GM19328 (cell line): ENCODE measurements at regions not wholly inside any gene's neighbourhood (a gene's known extent, or its start where the extent isn't known, plus 50 kb on each side); places are given as distances from the start of the nearest gene placed in this dataset.

Experiments
- ATAC-seq: cut with Tn5 transposase; IDR thresholded peaks from one replicate; pipeline ENCODE4 v1.9.1; 2021; ENCODE audit warnings: mild to moderate bottlenecking, moderate library complexity; ENCODE audit not compliant: unreplicated experiment

GRCh38 chr4:147347217-147347616 is 133.7 kb upstream of the EDNRA start:
- ATAC-seq: no peak

GRCh38 chr4:147349193-147349592 is 131.7 kb upstream of the EDNRA start:
- ATAC-seq: no peak

GRCh38 chr4:147351083-147351787 is 129.7 kb upstream of the EDNRA start:
- no peak for ATAC-seq

- no peak for ATAC-seq
Observed at GRCh38 chr4:147354237-147354636, 126.7 kb upstream of the EDNRA start.

- ATAC-seq: no peak
Observed at GRCh38 chr4:147355032-147355656, 125.8 kb upstream of the EDNRA start.

- no peak for ATAC-seq
Observed at GRCh38 chr4:147355847-147356246, 125.0 kb upstream of the EDNRA start.

GRCh38 chr4:147360301-147360700 is 120.6 kb upstream of the EDNRA start:
- no peak for ATAC-seq

- ATAC-seq: no peak
Observed at GRCh38 chr4:147361726-147362125, 119.2 kb upstream of the EDNRA start.

- ATAC-seq: no peak
Observed at GRCh38 chr4:147362938-147363337, 118.0 kb upstream of the EDNRA start.

GRCh38 chr4:147363514-147363913 is 117.4 kb upstream of the EDNRA start:
- ATAC-seq: no peak

GRCh38 chr4:147365396-147365795 is 115.5 kb upstream of the EDNRA start:
- no peak for ATAC-seq

- no peak for ATAC-seq
Observed at GRCh38 chr4:147366164-147366563, 114.7 kb upstream of the EDNRA start.

GRCh38 chr4:147367891-147368290 is 113.0 kb upstream of the EDNRA start:
- ATAC-seq: no peak

- no peak for ATAC-seq
Observed at GRCh38 chr4:147368948-147369347, 111.9 kb upstream of the EDNRA start.

GRCh38 chr4:147370473-147370872 is 110.4 kb upstream of the EDNRA start:
- ATAC-seq: no peak

- no peak for ATAC-seq
Observed at GRCh38 chr4:147370881-147371280, 110.0 kb upstream of the EDNRA start.

GRCh38 chr4:147371661-147372060 is 109.2 kb upstream of the EDNRA start:
- ATAC-seq: no peak

GRCh38 chr4:147378780-147379179 is 102.1 kb upstream of the EDNRA start:
- ATAC-seq: no peak

- no peak for ATAC-seq
Observed at GRCh38 chr4:147381749-147382148, 99.1 kb upstream of the EDNRA start.

- no peak for ATAC-seq
Observed at GRCh38 chr4:147388018-147388417, 92.9 kb upstream of the EDNRA start.

- no peak for ATAC-seq
Observed at GRCh38 chr4:147396105-147396504, 84.8 kb upstream of the EDNRA start.

- ATAC-seq: no peak
Observed at GRCh38 chr4:147398556-147398955, 82.3 kb upstream of the EDNRA start.

- ATAC-seq: no peak
Observed at GRCh38 chr4:147400721-147401120, 80.2 kb upstream of the EDNRA start.
